T follicular helper cell (primary cell): ENCODE measurements at regions not wholly inside any gene's neighbourhood (a gene's known extent, or its start where the extent isn't known, plus 50 kb on each side); places are given as distances from the start of the nearest gene placed in this dataset.

Source experiments
- DNase-seq: peaks from one replicate; pipeline ENCODE4 v3.0.0-alpha.2; 2020; ENCODE audit warnings: low read depth

DNA sequence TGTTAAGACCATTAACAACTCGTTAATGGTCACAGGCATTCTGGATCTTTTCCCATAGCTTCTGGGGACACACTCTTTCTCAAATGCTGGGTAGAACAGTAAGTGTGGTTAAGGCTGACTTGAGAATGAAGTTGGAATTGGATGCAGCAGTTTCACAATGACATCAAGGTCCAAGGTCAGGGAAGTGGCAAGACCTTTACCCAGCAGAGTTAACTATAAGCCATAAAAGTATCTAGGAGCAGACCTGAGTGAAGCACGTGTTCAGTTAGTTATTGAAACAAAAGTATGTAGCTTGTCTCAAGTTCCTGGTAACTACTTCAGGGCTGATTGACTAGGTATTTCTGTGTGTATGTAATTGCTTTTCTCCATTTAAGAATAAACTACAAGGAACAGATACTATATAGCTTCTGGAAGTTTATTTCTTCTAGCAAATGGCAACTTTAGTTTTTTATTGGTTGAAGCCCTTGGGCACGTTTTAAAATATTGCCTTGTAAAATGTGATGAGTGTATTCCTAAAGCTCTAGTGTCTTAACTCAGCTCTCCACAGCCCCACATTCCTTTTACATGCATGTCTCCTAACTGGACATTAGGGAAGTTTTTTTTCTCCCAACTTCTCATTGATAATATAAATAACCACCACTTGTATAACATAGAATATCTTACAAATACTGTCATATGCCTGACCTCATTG lies 479.0 kb upstream of the CITED2 start:
- no peak for DNase-seq

DNA sequence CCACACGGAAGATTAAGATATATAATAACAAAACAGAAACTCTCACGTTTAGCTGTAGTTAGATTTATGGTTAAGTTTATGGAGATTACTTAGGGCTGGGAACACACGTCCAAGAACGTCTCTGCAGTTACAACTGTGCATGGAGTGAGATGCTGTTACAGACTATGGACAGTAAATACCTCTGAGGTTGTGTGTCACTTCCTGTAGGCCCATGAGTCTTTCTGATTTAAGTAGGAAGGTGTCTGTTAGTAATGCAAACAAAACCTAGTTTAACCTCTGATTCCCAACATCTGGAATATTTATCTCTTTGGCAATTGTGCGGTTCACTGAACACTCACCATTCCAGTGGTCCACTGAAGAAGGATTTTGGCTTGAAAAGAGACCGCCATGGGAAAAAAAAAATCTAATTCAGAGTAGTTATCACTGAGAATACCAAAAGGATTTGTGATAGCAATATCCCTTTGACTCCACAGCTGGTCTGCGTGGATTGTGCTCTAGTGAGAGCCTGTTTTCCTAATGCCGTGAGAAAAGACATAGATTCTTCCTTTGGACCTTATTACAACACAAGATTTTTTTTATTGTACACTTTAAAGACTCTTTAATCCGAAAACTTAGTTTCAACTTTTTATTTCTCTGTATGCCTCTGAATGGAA lies 478.2 kb upstream of the CITED2 start:
- DNase-seq: no peak

DNA sequence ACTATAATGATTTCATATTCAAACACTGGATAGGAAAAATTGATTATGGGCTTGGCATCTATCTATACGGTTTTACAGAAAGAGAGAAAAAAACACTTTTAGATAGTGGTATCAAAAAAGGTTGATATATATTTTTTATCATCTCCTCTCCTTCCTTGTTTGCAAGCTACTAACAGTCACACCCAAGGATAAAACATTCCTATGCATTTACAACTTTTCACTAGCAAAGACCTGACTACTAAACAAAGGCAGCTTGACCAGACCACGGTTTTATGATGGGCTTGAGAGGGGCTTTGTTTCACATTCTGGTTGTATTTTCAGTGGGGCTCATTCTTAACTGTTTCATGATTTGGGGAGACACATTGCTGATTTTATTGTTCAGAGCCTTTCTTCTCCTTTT lies 477.6 kb upstream of the CITED2 start:
- DNase-seq: no peak

DNA sequence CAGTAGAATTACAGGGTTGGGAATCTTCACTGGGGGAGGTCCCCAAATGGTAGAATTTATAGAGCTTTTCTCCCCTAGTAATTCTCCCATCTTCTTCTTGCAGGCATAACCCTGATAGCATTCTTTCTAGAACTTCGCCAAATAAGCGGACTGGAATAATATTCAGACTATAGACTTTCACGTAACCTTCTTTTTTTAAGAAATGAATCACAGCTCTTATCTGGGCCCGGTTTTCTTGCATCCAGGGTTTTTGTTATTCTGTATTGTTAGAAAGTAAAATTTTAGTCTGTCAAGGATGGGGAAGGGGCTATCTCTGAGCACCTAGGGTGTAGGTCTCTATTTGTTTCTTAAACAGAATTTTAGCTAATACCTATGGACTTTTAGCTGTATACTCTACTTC lies 476.8 kb upstream of the CITED2 start:
- DNase-seq: no peak

DNA sequence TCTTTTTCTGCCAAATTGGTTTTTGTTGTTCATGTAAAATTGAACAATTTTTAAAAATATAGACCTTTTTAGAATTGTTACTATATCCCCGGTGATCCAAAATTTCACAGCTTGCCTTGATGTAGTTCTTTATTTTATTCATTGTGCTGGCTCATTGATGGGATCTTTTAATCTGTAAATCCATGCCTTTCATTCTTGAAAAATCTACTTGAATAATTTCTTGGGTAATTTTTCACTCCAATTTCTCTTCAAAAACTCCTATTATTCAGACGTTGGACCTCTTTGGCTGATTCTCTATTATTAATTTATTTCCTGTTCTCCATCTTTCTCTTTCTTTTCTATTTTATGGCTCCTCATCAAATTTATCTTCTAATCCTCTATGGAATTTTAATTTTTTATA lies 476.1 kb upstream of the CITED2 start:
- no peak for DNase-seq

DNA sequence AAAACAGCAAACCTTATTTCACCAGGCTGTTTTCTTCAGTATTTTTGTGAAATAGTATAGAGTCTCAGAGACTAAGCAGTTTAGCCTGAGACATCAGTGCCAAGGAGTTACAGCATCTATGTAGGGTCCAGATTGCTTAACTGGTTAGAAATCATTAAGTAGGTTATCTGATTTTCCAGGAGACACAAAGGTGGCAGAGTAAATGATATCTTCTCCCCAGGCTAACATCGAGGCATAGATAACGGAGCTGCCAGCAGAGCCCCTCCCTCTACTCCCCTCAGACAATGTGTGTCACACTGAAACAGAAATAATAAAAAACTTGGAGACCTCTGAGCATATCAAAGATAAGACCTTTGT lies 473.0 kb upstream of the CITED2 start:
- no peak for DNase-seq

DNA sequence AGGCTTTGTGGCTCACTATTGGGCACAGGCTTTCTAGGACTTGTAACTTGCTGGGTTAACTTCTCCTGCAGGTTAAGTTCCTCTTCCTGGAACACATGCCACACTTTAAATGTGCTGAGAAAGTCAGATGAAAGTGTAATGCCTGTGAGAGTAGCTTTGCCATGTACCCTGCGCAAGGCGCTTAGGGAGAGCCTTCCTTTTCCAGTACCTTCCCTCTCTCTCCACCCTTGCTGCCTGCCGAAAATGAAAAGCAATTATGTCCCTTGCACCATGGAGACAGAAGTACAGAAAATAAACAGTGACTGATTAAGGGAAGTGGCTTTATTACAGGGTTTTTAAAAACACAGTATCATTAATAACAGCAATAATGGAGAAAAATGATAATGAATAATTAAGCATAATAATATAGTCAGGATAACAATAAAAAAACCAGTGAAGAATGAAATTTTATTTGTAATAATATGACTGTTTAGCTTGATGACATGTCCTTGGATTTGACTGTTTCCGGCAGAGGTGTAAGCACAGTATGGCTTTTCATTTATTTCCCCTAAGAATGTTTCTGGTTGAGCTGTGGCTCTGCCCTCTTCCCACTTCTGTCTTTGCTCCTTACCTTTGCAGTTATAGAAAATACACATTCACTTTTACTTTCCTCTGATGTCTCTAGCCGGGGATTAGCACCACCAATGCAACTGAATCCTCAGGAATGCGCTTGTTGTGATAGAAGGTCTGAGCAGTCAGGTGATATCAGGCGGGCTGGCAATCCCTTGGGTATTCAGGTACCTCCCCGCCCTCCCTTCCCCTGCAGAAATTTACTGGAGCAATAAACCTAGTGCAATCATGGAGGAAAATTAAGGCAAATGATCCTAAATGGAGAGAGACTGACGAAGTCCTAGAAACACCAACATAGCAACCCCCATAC lies 472.3 kb upstream of the CITED2 start:
- no peak for DNase-seq

DNA sequence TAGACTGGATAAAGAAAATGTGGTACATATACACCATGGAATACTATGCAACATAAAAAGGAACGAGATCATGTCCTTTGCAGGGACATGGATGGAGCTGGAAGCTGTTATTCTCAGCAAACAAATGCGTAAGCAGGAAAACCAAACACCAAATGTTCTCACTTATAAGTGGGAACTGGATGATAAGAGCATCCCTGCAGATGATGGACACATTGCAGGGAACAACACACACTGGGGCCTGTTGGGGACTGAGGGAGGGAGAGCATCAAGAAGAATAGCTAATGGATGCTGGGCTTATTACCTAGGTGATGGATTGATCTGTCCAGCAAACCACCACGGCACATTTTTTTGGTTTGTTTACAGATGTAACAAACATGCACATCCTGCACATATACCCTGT lies 470.5 kb upstream of the CITED2 start:
- no peak for DNase-seq

DNA sequence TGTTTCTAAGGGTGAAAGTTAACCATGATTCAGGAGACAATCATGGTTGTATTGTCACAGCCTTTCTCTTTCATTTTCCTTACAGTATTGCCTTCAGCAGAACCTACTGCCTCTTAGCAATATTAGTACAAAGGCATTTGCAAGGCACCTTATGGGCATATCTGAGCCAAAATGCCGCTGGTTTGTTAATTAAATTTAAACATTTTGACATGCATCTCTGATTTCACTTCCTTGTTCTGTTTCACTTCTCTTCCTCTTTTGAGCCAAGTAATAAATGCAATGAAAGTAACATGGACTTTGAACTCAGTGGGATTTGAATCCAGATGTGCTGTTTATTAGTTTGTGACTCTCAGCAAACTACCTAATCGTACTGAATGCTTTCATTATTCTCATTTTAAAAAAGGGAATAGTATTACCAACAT lies 467.4 kb upstream of the CITED2 start:
- no peak for DNase-seq

DNA sequence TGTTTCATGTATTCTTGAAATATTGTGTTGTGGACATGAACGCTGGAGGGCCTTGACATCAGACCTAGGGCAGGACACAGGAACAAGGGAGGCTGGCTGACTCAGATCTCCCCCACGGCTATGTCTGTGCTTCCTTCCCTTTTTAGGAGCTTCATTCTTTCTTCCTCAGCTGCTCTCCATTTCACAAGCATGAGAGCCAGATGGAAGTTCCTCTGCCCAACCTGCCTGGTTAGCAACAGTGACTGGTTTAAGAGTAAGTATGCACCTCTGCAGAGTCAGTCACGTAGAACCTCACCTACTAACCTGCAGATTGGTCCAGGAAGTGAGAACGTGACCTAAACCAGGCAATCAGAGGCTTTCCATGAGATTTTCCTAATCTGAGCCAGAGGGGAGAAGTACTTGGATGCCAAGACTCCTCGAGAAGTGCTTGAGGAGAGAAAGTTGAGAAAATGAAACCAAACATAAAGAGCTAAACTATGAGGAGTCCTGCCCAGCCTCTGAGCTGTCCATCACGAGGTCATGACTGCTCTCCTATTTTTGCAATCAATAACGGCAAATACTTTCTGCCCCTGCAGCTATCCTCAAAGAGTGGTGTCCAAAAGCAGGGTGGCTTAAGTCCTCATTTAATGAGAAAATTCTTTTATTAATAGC lies 465.2 kb upstream of the CITED2 start:
- DNase-seq: no peak

DNA sequence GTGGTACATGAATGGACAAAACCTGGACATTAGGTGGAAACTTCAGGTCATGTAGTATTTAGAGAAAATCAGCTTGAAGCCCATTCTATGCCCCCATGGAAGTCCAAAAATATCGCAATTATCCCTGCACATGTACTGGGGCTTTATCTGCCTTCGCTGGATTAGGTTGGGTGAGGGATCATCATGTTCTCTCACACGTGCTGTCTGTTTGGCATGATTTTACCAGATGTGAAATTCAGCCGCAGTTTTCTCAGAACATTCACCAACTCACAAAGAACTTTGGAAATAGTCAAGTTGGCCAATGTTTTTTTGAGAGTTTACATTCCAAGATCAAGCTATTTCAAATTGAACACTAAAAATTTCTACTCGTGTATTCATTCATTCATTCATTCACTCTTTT lies 459.8 kb upstream of the CITED2 start:
- DNase-seq: no peak

DNA sequence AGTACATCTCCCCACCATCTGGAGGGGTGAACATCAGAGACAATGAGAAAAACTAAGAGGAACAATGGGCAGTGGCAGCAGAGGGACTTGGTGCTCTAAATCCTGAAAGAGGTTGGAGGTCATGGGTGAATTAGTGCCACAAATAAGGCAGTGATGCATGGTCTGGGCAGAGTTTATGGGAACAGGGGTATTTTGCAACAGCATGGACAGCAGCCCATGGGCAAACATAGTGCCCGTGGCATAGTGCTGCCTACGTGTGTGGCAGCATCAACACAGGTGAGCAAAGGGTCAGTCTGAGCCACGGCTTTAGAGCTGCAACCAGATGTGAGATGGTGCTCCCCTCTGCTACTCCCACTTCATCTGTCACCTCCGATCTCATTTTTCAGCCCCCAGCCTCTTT lies 459.1 kb upstream of the CITED2 start:
- DNase-seq: no peak

DNA sequence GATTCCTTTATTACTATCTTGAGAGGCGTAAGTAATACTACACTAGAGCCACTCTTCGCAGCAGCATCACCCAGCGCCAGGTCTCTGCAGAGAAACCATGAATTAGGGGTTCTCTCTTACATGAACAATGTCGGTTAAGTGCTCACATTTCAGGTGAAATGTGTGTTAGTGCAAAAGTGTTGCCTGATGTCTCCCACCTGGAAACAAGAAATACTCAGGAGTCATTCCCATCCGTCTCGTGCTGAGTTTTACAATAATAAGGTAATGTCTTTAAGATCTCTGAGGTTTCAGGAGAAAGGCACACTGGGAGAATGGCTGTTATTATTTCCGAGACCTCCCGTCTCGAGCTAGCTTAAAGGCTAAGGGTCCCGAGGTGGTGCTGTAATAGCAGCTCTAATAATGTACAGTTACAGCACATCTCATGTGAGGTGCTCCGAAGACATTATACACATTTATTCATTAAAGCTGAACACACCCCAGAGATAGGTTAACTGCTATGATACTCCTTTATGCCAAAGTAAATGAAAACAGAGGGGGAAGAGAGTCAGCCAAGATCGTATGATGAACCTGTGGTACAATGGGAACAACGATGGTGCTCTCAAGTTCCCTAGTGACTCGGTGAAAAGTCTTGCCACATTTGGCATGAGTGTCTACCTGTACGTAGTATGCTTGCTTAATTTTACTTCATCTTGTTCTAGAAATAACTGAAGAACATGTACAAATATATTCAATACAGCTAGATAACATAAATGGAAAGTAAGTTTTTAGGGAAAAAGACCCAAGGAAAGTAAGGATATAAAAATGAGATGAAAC lies 458.3 kb upstream of the CITED2 start:
- DNase-seq: no peak

DNA sequence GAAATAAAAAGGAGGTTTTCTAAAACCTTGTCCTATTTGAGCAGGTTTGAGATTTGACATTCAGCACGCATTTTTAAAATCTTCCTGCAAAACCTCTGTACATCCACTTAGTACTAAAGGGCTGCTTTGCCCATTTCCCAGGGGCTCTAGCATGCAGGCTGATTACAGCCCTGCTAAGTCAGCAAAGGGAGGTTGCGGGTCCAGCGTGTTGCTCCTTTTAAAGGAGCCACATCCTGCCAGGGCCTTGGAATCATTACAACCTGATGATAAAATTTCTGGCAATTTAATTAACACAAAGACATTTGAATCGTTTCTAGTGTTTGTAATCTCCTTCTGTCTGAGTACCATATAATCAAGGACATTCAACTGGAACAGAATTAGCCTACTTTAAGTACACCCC lies 455.1 kb upstream of the CITED2 start:
- no peak for DNase-seq

DNA sequence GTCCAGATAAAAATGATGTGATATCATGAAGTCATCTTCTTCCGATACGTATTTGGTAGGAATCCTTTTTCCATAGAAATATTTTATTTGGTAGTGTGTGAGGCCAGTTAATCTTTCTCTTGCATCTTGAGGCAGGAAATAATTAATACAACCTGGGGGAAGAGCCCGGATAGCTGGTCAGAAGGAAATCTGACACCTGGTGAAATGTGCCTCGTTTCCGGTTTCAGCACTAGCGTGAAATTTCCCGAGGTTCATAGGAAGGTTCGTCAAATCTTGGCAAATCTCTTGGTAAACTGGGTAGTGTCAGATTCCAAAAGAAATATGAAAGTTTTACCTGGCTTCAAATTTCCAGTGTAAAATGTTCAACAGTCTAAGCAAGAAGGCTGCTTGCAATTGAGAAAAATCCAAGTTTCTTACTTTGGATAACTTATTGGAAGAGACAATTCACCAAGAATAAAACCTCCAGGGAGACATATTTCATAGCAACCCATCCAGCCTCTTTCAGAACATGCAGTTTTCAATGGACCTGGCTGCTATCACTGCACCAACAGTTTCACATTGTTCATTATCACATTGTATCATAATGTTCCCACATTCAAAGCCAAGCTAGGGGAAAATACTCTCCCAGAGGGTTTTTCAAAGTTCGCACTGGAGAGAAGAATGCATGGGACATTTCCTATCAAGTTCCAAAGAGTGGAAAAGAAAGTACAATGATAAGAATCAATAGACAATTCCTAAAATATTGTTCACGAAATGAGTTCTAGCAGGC lies 454.5 kb upstream of the CITED2 start:
- no peak for DNase-seq

DNA sequence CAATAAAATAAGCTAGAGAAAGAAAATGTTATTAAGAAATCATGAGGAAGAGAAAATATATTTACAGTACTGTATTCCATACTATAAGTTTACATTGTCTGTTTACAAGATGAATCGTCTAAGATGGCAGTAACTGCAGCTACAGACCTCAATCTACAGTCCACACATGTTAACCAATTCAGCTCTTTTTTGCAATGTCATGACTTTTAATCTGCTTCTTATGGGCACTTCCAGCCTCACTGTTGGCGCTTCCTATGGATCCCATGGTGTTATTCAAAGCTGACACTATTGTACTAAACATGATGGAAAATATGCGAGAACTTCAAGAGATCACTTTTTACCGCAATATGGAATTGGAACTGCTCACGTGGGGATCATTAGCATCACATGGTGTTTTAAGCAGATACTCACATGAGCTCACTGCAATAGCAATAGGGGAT lies 451.5 kb upstream of the CITED2 start:
- no peak for DNase-seq

DNA sequence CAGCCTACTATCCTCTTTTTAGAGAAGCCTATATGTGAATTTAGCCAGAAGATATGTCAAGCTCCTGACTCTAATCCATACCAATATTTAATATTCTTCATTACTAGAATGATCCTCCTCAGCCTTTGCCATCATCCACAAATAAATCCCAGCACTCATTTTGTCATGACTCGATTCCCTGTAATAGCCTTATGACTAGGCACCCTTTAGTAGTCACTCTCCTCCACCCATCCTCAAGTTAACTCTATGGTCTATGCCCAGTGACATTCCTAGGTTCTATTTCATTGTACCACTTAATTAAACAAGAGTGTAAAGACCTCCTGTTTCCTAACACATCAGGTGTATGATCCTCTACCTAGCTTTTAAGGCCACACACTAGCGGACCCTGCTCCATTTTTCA lies 450.4 kb upstream of the CITED2 start:
- no peak for DNase-seq

DNA sequence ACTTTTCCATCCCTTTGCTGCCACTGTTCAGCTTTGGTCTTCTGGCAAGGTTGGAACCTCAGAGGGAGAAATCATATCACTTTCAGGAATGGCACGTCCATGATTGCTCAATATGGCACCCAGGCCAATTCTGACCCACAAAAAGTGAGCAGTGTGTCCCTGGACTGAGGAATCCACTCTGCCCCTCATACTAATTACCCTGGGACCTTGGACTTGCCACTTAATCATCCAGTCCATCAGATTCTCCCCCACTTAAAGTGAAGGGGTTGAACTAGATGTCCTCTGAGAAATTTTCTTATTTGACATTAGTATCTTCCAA lies 449.3 kb upstream of the CITED2 start:
- DNase-seq: no peak

DNA sequence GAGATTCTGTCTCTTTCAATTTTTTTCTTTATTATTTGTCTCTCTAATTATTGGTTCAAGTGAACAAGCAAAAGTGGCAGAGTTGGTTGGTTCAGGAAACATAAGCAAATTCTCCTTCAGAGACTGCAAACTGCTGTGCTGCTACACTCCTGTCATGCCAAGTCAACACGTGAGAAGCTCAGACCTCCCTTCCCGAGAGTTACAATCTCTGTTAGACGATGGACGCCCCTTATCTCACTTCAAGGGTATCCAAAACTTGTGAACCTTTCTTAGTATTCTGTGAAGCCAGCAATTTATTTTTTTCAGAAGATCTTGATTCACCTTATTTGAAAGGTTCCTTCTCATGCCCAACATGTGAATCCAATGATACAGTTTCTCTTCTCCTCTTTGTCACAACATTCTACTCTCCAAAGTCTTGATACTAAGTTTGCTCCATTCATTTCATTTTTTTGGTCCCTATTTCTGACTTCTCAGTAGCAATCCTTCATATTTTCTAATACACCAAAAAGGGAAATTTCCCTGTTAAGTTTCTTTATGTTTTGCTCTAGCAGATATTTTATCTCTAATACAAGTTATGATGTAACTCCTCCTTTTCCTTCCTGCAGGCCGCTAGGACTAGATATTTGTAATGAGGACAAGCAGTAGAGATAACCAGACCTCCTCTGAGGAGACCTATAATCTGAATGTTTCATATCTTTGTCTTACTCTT lies 448.8 kb upstream of the CITED2 start:
- DNase-seq: no peak

DNA sequence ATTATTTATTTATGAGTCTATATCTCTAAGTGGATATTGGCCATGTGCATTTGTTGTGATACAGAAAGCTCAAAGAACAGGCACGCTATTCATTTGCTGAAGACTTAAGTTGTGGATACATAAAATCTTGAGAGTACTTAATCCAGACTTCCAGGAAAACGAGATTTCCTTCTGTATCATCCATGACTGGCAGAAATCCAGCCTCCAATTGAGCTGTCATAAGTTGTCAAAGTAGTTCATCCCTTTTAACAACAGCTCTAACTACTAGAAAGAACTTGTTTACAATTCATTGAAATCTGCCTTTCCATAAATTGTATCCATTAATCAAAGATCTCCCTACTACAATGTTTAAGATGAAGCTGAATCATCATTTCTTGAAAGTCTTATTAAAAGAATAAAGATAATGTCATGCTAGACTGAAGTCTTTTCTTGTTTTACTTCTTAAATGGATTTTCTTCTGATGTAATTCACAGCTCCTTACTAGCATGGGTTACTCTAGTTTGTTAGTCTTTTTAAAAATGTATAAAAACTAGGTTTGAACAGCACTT lies 447.3 kb upstream of the CITED2 start:
- DNase-seq: no peak
